PC-9 (cell line): ENCODE measurements at regions not wholly inside any gene's neighbourhood (a gene's known extent, or its start where the extent isn't known, plus 50 kb on each side); places are given as distances from the start of the nearest gene placed in this dataset.
"Not testable (repeated sequence)": the region's sequence is repeated elsewhere in the genome, so short reads cannot be mapped to it uniquely, and the experiment has no call there.

Source experiments
- CTCF ChIP-seq: fragments of 200-600 bp; sonication (generic); conservative IDR thresholded peaks from 2 replicates; pipeline ENCODE4 v1.6.1; 2017; ENCODE audit warnings: mixed run types, antibody characterized with exemption, mild to moderate bottlenecking, moderate library complexity
- EZH2 ChIP-seq: fragments of 200-600 bp; sonication (generic); IDR thresholded peaks from 2 replicates; pipeline ENCODE4 v1.8.0; 2017; ENCODE audit warnings: antibody characterized with exemption, low read depth

- TF ChIP-seq CTCF, EZH2: not testable (repeated sequence)
These were observed 69.7 kb downstream of the RPL22L1 start for GRCh38 chr3:170800275-170800674.
